ENCODE measurements at regions not wholly inside any gene's neighbourhood (a gene's known extent, or its start where the extent isn't known, plus 50 kb on each side); places are given as distances from the start of the nearest gene placed in this dataset.

- no peak for DNase-seq
- Histone ChIP-seq H3K9me3 (no peaks in the 10 kb centered on the region), H3K4me1 (no peaks in the 10 kb centered on the region), H3K36me3 (no peaks in the 10 kb centered on the region), H3K4me3 (ENCODE audit: low read depth, low read length) (no peak overlapping the region), H3K27me3 (peaks cover 6% of the 10 kb centered on the region)
- no peak for TF ChIP-seq CTCF (IDR thresholded peaks at IDR 0.05; ENCODE audit: low read depth, low read length)
Measured at GRCh38 chr9:91056917-91057316, 255.3 kb downstream of the SYK start.

DNA sequence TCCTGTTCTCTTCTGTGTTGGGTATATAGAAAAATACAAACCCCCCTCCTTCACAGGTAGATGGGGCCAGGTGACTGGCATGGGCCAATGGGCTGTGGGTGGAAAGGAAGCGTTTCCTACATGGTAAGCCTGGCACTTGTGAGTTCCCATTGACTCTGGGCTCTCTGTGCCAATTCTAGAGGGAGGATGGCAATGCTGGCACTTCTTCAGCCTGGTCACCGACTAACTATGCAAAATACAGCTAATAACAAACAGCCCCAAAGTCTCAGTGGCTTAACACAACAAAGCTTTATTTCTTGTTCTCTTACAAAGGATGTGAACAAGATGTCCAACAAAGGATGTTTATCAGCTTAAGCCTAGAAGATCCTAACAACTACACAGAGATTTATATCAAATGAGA, 258.1 kb downstream of the SYK start:
- H3K4me1 ChIP-seq = no peaks in the 10 kb centered on the region
- H3K4me3 ChIP-seq (ENCODE audit: low read depth, low read length) = no peak overlapping the region
- no peaks in the 10 kb centered on the region for H3K27me3 ChIP-seq
- DNase-seq = no peak
- H3K36me3 ChIP-seq = no peaks in the 10 kb centered on the region
- no peak for TF ChIP-seq CTCF (IDR thresholded peaks at IDR 0.05; ENCODE audit: low read depth, low read length)
- no peaks in the 10 kb centered on the region for H3K9me3 ChIP-seq

GRCh38 chr9:91060520-91061343, 259.1 kb downstream of the SYK start:
- no peak for DNase-seq
- TF ChIP-seq CTCF (IDR thresholded peaks at IDR 0.05; ENCODE audit: low read depth, low read length) = no peak
- no peaks in the 10 kb centered on the region for H3K4me1 ChIP-seq
- H3K4me3 ChIP-seq (ENCODE audit: low read depth, low read length) = no peak overlapping the region
- H3K36me3 ChIP-seq = no peaks in the 10 kb centered on the region
- no peaks in the 10 kb centered on the region for H3K27me3 ChIP-seq
- H3K9me3 ChIP-seq = no peaks in the 10 kb centered on the region

GRCh38 chr9:91061506-91061905, 259.9 kb downstream of the SYK start:
- Histone ChIP-seq H3K27me3 (no peaks in the 10 kb centered on the region), H3K4me3 (ENCODE audit: low read depth, low read length) (no peak overlapping the region), H3K9me3 (no peaks in the 10 kb centered on the region), H3K36me3 (no peaks in the 10 kb centered on the region), H3K4me1 (no peaks in the 10 kb centered on the region)
- DNase-seq = no peak
- no peak for TF ChIP-seq CTCF (IDR thresholded peaks at IDR 0.05; ENCODE audit: low read depth, low read length)

DNA sequence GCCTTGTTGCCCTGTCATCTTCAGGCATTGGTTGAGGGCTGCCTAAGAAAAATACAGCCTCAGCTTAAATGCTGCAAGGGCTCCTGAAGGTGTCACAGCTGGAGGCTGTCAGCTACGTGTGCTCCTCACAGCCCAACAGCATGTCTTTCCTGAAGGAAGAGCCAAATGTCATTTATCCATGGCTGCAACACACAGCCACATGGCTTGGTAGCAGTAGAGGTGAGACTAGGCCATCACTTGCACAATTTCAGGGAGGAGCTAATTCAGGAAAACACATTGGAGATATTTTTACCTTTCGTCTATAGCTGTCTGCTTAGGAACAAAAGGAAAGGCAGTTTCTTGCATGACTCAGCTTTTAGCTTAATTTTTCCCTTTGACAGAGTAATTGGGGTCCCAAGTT, 260.7 kb downstream of the SYK start:
- TF ChIP-seq CTCF (IDR thresholded peaks at IDR 0.05; ENCODE audit: low read depth, low read length) = no peak
- no peak for DNase-seq
- Histone ChIP-seq H3K36me3 (no peaks in the 10 kb centered on the region), H3K9me3 (no peaks in the 10 kb centered on the region), H3K27me3 (no peaks in the 10 kb centered on the region), H3K4me1 (no peaks in the 10 kb centered on the region), H3K4me3 (ENCODE audit: low read depth, low read length) (no peak overlapping the region)

DNA sequence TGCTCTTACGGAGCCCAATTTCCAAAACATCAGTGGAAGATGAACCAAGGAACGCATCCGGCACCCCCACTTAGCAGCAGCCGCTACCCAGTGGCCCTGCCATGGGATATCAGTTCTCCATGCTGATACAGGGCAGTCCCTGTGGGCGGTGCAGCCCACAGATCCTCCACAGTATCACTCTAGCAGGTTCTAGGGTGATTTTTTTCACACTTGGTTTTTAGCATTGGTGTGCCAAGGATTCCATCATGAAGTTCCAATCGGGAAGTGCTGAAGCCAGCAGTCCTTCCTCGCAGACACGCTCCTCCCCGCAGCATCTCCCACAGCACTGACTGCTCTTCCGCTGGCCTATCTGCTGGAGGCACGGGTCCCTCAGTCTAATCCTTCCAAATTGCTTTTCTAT, 261.9 kb downstream of the SYK start:
- DNase-seq = no peak
- H3K27me3 ChIP-seq = no peaks in the 10 kb centered on the region
- no peak overlapping the region for H3K4me3 ChIP-seq (ENCODE audit: low read depth, low read length)
- H3K36me3 ChIP-seq = no peaks in the 10 kb centered on the region
- TF ChIP-seq CTCF (IDR thresholded peaks at IDR 0.05; ENCODE audit: low read depth, low read length) = no peak
- H3K4me1 ChIP-seq = no peaks in the 10 kb centered on the region
- no peaks in the 10 kb centered on the region for H3K9me3 ChIP-seq

Data from BE2C (cell line).